ENCODE measurements at regions not wholly inside any gene's neighbourhood (a gene's known extent, or its start where the extent isn't known, plus 50 kb on each side); places are given as distances from the start of the nearest gene placed in this dataset.

- TF ChIP-seq POLR2A (IDR thresholded peaks at IDR 0.05; ENCODE audit: low read depth) (no peak), CTCF (IDR thresholded peaks at IDR 0.05) (no peak)
Observed at GRCh38 chr2:234649951-234650350, 153.1 kb upstream of the ARL4C start.

Measured in esophagus muscularis mucosa (tissue), 3 donors.